Omental fat pad (tissue), 3 donors: ENCODE measurements at regions not wholly inside any gene's neighbourhood (a gene's known extent, or its start where the extent isn't known, plus 50 kb on each side); places are given as distances from the start of the nearest gene placed in this dataset.

Source experiments
- ATAC-seq: fragments of 150-250 bp; one replicate; pipeline ENCODE4 v1.9.1; 2016; ENCODE audit warnings: mild to moderate bottlenecking, moderate library complexity; ENCODE audit not compliant: low FRiP score
- DNase-seq: peaks from one replicate; pipeline ENCODE4 v3.0.0-alpha.2; 2019; ENCODE audit warnings: low spot score
- TF ChIP-seq, protein P1 (sequence below), 3 donors: fragments of 450-650 bp; IDR thresholded peaks; one replicate each; pipeline ENCODE4 v1.5.1; 2016 to 2017; ENCODE audit warnings: antibody characterized with exemption in 3 of 3, mild to moderate bottlenecking in 3 of 3, moderate library complexity in 2 of 3

DNA sequence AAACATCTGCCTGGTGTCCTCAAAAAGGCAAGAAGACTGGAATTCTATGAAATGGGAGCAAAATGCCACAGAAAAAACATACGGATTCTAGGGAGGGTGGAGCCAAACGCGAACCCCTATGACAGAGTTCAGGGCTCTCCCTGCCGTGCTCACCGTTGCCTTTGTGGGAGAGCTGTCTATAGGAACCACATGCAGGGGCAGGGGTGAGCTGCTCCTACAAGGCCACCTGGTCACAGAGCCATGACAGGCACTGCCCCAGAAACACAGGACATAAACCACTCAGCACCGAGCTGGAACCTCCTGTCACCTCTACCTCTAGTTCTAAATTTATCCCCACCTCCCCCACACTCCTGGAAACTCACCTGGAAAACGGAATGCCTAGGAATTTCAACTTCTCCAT is 155.1 kb upstream of the ZNF32 start:
- TF ChIP-seq, protein P1, sequence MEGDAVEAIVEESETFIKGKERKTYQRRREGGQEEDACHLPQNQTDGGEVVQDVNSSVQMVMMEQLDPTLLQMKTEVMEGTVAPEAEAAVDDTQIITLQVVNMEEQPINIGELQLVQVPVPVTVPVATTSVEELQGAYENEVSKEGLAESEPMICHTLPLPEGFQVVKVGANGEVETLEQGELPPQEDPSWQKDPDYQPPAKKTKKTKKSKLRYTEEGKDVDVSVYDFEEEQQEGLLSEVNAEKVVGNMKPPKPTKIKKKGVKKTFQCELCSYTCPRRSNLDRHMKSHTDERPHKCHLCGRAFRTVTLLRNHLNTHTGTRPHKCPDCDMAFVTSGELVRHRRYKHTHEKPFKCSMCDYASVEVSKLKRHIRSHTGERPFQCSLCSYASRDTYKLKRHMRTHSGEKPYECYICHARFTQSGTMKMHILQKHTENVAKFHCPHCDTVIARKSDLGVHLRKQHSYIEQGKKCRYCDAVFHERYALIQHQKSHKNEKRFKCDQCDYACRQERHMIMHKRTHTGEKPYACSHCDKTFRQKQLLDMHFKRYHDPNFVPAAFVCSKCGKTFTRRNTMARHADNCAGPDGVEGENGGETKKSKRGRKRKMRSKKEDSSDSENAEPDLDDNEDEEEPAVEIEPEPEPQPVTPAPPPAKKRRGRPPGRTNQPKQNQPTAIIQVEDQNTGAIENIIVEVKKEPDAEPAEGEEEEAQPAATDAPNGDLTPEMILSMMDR (IDR thresholded peaks at IDR 0.05): no peak
- no peak for DNase-seq

DNA sequence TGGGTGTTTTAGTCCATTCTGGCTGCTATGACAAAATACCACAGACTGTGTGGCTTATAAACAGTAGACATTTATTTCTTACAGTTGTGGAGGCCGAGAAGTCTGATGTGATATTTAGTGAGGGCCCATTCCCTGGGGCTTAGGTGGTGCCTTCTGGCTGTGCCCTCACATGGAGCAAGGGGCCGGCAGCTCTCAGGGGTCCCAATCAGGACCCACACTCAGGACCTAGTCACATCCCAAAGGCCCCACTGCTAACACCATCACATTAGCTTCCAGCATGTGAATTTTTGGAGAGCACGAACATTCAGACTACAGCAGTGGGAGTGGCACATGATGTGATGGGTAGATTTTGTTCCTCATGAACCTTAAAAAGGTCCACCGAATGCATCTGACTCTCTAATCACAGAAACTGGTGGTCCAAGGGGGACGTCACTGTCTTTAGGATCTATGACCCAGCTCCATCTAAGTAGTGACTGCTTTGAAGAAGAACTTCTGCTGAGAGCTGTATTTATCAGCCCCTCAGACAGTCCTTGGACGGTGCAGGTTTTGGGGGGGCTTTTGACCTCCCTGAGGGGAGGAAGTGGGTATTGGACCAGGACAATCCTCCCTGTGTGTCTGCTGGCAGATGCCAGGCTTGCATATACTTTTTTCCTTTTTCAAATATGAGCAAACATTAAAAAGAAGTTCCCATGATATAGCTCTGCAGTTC is 154.5 kb upstream of the ZNF32 start:
- ATAC-seq (no peak), DNase-seq (no peak)
- TF ChIP-seq, protein P1 (IDR thresholded peaks at IDR 0.05): no peak

More for the DNA sequence above, 155.1 kb upstream of the ZNF32 start:
- no peak for ATAC-seq

GRCh38 chr10:43801626-43802025 is 152.9 kb upstream of the ZNF32 start:
- peak; percentile 6 for ATAC-seq
- no peak for DNase-seq
- TF ChIP-seq, protein P1 (IDR thresholded peaks at IDR 0.05): no peak

DNA sequence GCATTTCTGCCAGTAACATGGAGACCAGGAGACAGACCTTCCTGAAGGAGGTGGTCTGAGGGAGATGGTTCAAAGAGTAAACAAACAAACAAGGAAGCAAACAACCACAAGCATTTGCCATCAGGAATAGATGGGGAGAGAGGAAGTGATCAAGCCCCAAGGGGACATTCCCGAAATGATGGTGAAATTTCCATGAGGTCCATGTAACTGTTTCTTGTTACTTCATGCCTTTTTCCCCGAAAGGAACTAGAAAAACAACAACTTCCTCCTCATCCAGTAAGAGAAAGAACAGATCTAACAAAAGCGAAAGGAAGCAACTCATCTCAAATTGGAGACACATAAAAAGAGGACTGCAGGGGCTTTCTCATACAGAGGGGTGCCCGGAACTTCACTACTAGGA is 152.5 kb upstream of the ZNF32 start:
- DNase-seq: no peak
- ATAC-seq: peak; percentile 23
- TF ChIP-seq, protein P1 (IDR thresholded peaks at IDR 0.05): no peak

DNA sequence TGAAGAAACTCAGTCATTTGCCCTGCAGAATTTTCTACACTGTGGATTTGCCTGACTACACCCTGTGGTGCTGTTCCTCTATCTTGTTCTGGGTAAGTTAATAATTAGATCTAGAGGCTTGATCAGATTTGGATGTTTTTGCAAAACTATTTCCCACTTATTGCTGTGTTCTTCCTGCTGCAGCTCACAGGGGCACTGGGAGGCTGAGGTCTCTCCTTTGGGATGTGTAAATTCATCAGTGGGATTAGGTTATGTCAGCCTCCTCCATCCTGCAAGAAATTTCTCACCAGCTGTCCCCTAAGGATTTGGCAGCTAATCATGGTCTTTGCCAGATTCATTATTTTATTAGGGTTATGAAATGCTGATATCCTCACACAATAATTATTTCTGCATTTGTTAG is 148.1 kb upstream of the ZNF32 start:
- TF ChIP-seq, protein P1 (IDR thresholded peaks at IDR 0.05): no peak
- no peak for ATAC-seq
- DNase-seq: no peak

DNA sequence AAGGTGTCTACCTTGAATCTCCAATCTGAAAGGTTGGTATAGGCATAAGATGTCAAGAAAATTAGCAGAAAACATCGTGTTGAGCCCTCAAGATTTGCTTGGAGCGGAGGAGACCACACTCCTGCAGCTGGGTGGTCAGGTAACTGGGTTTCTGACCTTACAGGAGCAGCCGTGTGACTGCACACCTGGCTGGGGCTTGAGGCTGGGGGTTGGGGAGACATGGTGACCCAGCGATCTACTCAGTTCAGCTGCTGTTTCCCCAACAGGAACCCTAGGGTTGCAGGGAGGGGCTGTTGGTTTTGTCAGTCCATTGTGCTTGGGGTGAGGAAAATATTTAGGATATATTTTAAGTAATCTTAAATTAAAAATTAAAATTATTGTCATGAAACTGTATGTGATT is 147.0 kb upstream of the ZNF32 start:
- ATAC-seq: no peak
- no peak for DNase-seq
- TF ChIP-seq, protein P1 (IDR thresholded peaks at IDR 0.05): no peak

GRCh38 chr10:43795093-43795492 is 146.4 kb upstream of the ZNF32 start:
- TF ChIP-seq, protein P1 (IDR thresholded peaks at IDR 0.05): no peak
- DNase-seq: no peak
- no peak for ATAC-seq
